H1 (cell line): ENCODE measurements at regions not wholly inside any gene's neighbourhood (a gene's known extent, or its start where the extent isn't known, plus 50 kb on each side); places are given as distances from the start of the nearest gene placed in this dataset.

Experiments
- CTCF ChIA-PET: fragments of 300-600 bp; sonication (Branson Sonifier 250); formaldehyde crosslinking; loops from one replicate; lab custom pipeline; 2021; ENCODE audit not compliant: partially characterized antibody; lab: Charles Lee
- POLR2A ChIA-PET: fragments of 300-600 bp; sonication (Branson Sonifier 250); formaldehyde crosslinking; loops from one replicate; lab custom pipeline; 2021; ENCODE audit warnings: inconsistent platforms; ENCODE audit not compliant: partially characterized antibody; lab: Charles Lee
- DNase-seq, 2 experiments: peaks; one replicate each; pipeline versions ENCODE4 v3.0.0 to v3.0.0-alpha.2; 2010 to 2022; ENCODE audit warnings: low spot score in 2 of 2, low read depth in 1 of 2, mixed read lengths in 1 of 2
- FAIRE-seq: peaks from 2 replicates; lab custom pipeline; 2011; peaks lifted over from hg19 to GRCh38; lab: Jason Lieb, UNC
- H2AFZ ChIP-seq: 2 replicates; pipeline ENCODE4 v1.8.1; 2012; ENCODE audit warnings: low read length, inconsistent platforms
- H2AK5ac ChIP-seq: 2 replicates; pipeline ENCODE4 v1.6.1; 2013; ENCODE audit warnings: low read depth, low read length
- H2BK120ac ChIP-seq: replicated peaks from 2 replicates; pipeline ENCODE3; 2013; ENCODE audit warnings: low read depth, low read length, inconsistent platforms
- H2BK12ac ChIP-seq: 2 replicates; pipeline ENCODE4 v1.6.1; 2013; ENCODE audit warnings: low read depth, low read length
- H2BK15ac ChIP-seq: 2 replicates; pipeline ENCODE4 v1.6.1; 2013; ENCODE audit warnings: low read length
- H2BK20ac ChIP-seq: 2 replicates; pipeline ENCODE4 v1.6.1; 2013; ENCODE audit warnings: low read length
- H2BK5ac ChIP-seq: 2 replicates; pipeline ENCODE4 v1.6.1; 2013; ENCODE audit warnings: low read depth, low read length
- H3K14ac ChIP-seq: 2 replicates; pipeline ENCODE4 v1.6.1; 2013; ENCODE audit warnings: inconsistent platforms; ENCODE audit not compliant: insufficient read length
- H3K18ac ChIP-seq: 2 replicates; pipeline ENCODE4 v1.6.1; 2013; ENCODE audit warnings: low read length; ENCODE audit errors: extremely low read depth
- H3K23ac ChIP-seq: 2 replicates; pipeline ENCODE4 v1.6.1; 2013; ENCODE audit warnings: inconsistent platforms; ENCODE audit not compliant: insufficient read length
- H3K23me2 ChIP-seq: 2 replicates; pipeline ENCODE4 v1.6.1; 2013; ENCODE audit warnings: low read depth, low read length
- H3K27ac ChIP-seq: 2 replicates; pipeline ENCODE4 v1.6.1; 2011; ENCODE audit warnings: low read depth, low read length, inconsistent platforms
- H3K27me3 ChIP-seq, 4 experiments: replicated peaks in 1 of 4; 1 replicate in 1 of 4; 2 replicates in 3 of 4; pipeline versions ENCODE4 v1.6.1 to v1.8.1; 2011 to 2013; ENCODE audit warnings: low read length in 3 of 4, mild to moderate bottlenecking in 3 of 4, inconsistent platforms in 2 of 4, mixed read lengths in 2 of 4, moderate library complexity in 1 of 4; ENCODE audit not compliant: control insufficient read depth in 3 of 4, insufficient read depth in 3 of 4; ENCODE audit errors: extremely low read depth in 1 of 4
- H3K36me3 ChIP-seq, 4 experiments: 2 replicates each; pipeline versions ENCODE4 v1.6.1 to v1.8.1; 2011 to 2013; ENCODE audit warnings: mild to moderate bottlenecking in 4 of 4, low read length in 3 of 4, moderate library complexity in 2 of 4, control low read depth in 1 of 4, inconsistent platforms in 1 of 4; ENCODE audit not compliant: insufficient read depth in 4 of 4, control insufficient read depth in 2 of 4
- H3K4ac ChIP-seq: replicated peaks from 2 replicates; pipeline ENCODE3; 2013; ENCODE audit warnings: low read length, low read depth, mixed read lengths, inconsistent platforms; ENCODE audit not compliant: insufficient read length
- H3K4me1 ChIP-seq, 4 experiments: replicated peaks in 1 of 4; 1 replicate in 1 of 4; 2 replicates in 3 of 4; pipeline versions ENCODE4 v1.6.1 to v1.8.1; 2011 to 2013; ENCODE audit warnings: low read length in 3 of 4, inconsistent platforms in 2 of 4, mixed read lengths in 1 of 4; ENCODE audit not compliant: insufficient read depth in 4 of 4, control insufficient read depth in 3 of 4
- H3K4me2 ChIP-seq, 2 experiments: 2 replicates each; pipeline versions ENCODE4 v1.6.1 to v1.8.1; 2011 to 2013; ENCODE audit warnings: low read depth in 2 of 2, low read length in 2 of 2, control low read depth in 1 of 2, inconsistent platforms in 1 of 2, mild to moderate bottlenecking in 1 of 2; ENCODE audit not compliant: insufficient read depth in 1 of 2
- H3K4me3 ChIP-seq, 4 experiments: fragments of 200-600, 300-600 bp in 1 of 4; sonication (generic), shearing (Covaris generic), sonication (Bioruptor Twin) in 1 of 4; 2 replicates each; pipeline versions ENCODE4 v1.5.1 to v1.8.1; 2011 to 2016; ENCODE audit warnings: low read length in 4 of 4, low read depth in 3 of 4, control low read depth in 2 of 4, inconsistent platforms in 2 of 4, mild to moderate bottlenecking in 2 of 4, mixed read lengths in 1 of 4, moderate library complexity in 1 of 4; ENCODE audit not compliant: insufficient read depth in 2 of 4; ENCODE audit errors: extremely low read depth in 1 of 4
- H3K56ac ChIP-seq: replicated peaks from 2 replicates; pipeline ENCODE3; 2013; ENCODE audit warnings: low read depth, mild to moderate bottlenecking, mixed read lengths, low read length, inconsistent platforms; ENCODE audit not compliant: insufficient read length
- H3K79me1 ChIP-seq: 2 replicates; pipeline ENCODE4 v1.6.1; 2013; ENCODE audit warnings: low read depth, low read length, control low read depth
- H3K79me2 ChIP-seq, 2 experiments: 2 replicates each; pipeline versions ENCODE4 v1.6.1 to v1.8.1; 2012 to 2013; ENCODE audit warnings: low read length in 2 of 2, mild to moderate bottlenecking in 2 of 2, inconsistent platforms in 1 of 2; ENCODE audit not compliant: insufficient read depth in 2 of 2, control insufficient read depth in 1 of 2
- H3K9ac ChIP-seq, 4 experiments: replicated peaks in 1 of 4; 1 replicate in 1 of 4; 2 replicates in 3 of 4; pipeline versions ENCODE4 v1.6.1 to v1.8.1; 2011 to 2013; ENCODE audit warnings: low read depth in 3 of 4, low read length in 3 of 4, control low read depth in 2 of 4, mild to moderate bottlenecking in 2 of 4, moderate library complexity in 2 of 4, inconsistent platforms in 1 of 4; ENCODE audit errors: extremely low read depth in 1 of 4
- H3K9me3 ChIP-seq, 2 experiments: 2 replicates each; pipeline versions ENCODE4 v1.6.1 to v1.8.1; 2012 to 2013; ENCODE audit warnings: mild to moderate bottlenecking in 2 of 2, moderate library complexity in 2 of 2, control low read depth in 1 of 2, inconsistent platforms in 1 of 2, low read depth in 1 of 2, low read length in 1 of 2, mixed read lengths in 1 of 2; ENCODE audit not compliant: insufficient read depth in 2 of 2
- H4K20me1 ChIP-seq, 2 experiments: replicated peaks in 1 of 2; 2 replicates each; pipeline versions ENCODE3 to v1.8.1; 2011 to 2013; ENCODE audit warnings: inconsistent platforms in 2 of 2, low read length in 2 of 2, mild to moderate bottlenecking in 1 of 2; ENCODE audit not compliant: insufficient read depth in 2 of 2, control insufficient read depth in 1 of 2
- H4K5ac ChIP-seq: 2 replicates; pipeline ENCODE4 v1.6.1; 2013; ENCODE audit warnings: low read length, low read depth, mixed read lengths, inconsistent platforms; ENCODE audit not compliant: insufficient read length
- H4K8ac ChIP-seq: 2 replicates; pipeline ENCODE4 v1.8.0; 2013; ENCODE audit warnings: mild to moderate bottlenecking, moderate library complexity, low read length, inconsistent platforms; ENCODE audit not compliant: insufficient read depth; ENCODE audit errors: extremely low read depth
- H4K91ac ChIP-seq: replicated peaks from 2 replicates; pipeline ENCODE3; 2013; ENCODE audit warnings: low read length, mixed read lengths, inconsistent platforms; ENCODE audit not compliant: insufficient read length
- BACH1 ChIP-seq: IDR thresholded peaks from 2 replicates; pipeline ENCODE4 v1.6.1; 2012; ENCODE audit warnings: low read length, improper control_type of control experiment
- CHD2 ChIP-seq: IDR thresholded peaks from 2 replicates; pipeline ENCODE4 v1.6.1; 2012; ENCODE audit warnings: low read length, improper control_type of control experiment
- EGR1 ChIP-seq: IDR thresholded peaks from 2 replicates; pipeline ENCODE4 v1.6.1; 2011; ENCODE audit warnings: low read depth, low read length, borderline replicate concordance
- EZH2 ChIP-seq: fragments of 200-600 bp; sonication (generic); IDR thresholded peaks from 2 replicates; pipeline ENCODE4 v1.7.1; 2012; ENCODE audit warnings: low read depth, mild to moderate bottlenecking, moderate library complexity, low read length, inconsistent platforms; ENCODE audit not compliant: severe bottlenecking
- GTF2F1 ChIP-seq: IDR thresholded peaks from 2 replicates; pipeline ENCODE4 v1.6.1; 2012; ENCODE audit warnings: low read depth, low read length, improper control_type of control experiment, borderline replicate concordance
- SP1 ChIP-seq: IDR thresholded peaks from 2 replicates; pipeline ENCODE4 v1.6.1; 2011; ENCODE audit warnings: low read depth, low read length
- TEAD4 ChIP-seq: IDR thresholded peaks from 2 replicates; pipeline ENCODE4 v1.6.1; 2012; ENCODE audit warnings: low read depth, low read length, inconsistent platforms, mixed read lengths
- WGBS, 2 experiments: shearing (Covaris generic) in 1 of 2; methylation state at CpG; one replicate each; pipeline versions ENCODE4 v1.1.6 to v1.1.7; 2013 to 2015; ENCODE audit warnings: low lambda C conversion rate in 2 of 2, mixed read lengths in 2 of 2, inconsistent platforms in 1 of 2, low coverage in 1 of 2, missing lambda C conversion rate in 1 of 2; ENCODE audit not compliant: insufficient replicate concordance in 2 of 2, insufficient coverage in 1 of 2, insufficient read length in 1 of 2; ENCODE audit errors: extremely low coverage in 1 of 2, missing lambda C conversion rate in 1 of 2; 5-methylcytosine and 5-hydroxymethylcytosine counted together
- TF ChIP-seq, protein P1 (sequence below): IDR thresholded peaks from 2 replicates; pipeline ENCODE4 v1.6.1; 2012; ENCODE audit warnings: low read length, inconsistent platforms

DNA sequence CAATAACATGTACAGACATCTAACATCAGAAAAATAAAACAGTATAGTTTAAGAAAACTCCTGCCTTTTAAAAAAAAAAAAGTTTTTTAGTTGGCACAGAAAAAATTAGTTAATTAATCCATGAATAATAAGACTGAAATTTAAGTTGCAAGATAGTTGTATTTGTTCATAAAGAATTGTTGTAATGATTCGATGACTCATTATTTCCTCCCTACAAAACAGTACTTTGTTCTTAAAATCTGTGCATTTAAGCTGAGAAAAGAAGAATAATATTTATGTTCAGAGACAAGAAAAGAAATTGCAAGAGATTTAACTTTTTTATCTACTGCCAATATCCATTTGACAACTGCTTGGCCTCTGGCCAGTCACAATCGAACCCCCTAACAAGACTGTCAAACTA lies 894.7 kb downstream of the ADGRL2 start:
- Histone ChIP-seq H3K23me2 (no peaks in the 10 kb centered on the region), H3K27me3 (peaks cover 0 to 1% (median 0%) of the 10 kb centered on the region in 4 experiments; a peak in 1 of 7 replicates), H3K9me3 (no peaks in the 10 kb centered on the region), H2BK15ac (no peak overlapping the region), H4K91ac (no peak overlapping the region), H3K14ac (no peak overlapping the region), H2BK120ac (no peak overlapping the region), H3K56ac (no peak overlapping the region), H3K4ac (no peak overlapping the region), H3K36me3 (no peaks in the 10 kb centered on the region), H3K27ac (no peak overlapping the region), H4K5ac (no peak overlapping the region), H3K4me2 (no peak overlapping the region), H3K18ac (no peak overlapping the region), H3K9ac (no peak overlapping the region), H3K79me2 (no peaks in the 10 kb centered on the region), H4K8ac (no peak overlapping the region), H3K79me1 (no peaks in the 10 kb centered on the region), H3K4me3 (no peak overlapping the region), H2BK5ac (no peak overlapping the region), H3K23ac (no peak overlapping the region), H2AFZ (no peak overlapping the region), H2AK5ac (no peak overlapping the region), H4K20me1 (peaks cover 0 to 1% of the 10 kb centered on the region in 2 experiments), H2BK12ac (no peak overlapping the region), H3K4me1 (no peaks in the 10 kb centered on the region), H2BK20ac (no peak overlapping the region)
- DNase-seq (no peak), FAIRE-seq (no peak)
- POLR2A ChIA-PET, result no interaction called here
- no peak for TF ChIP-seq CHD2
- TF ChIP-seq, protein P1, sequence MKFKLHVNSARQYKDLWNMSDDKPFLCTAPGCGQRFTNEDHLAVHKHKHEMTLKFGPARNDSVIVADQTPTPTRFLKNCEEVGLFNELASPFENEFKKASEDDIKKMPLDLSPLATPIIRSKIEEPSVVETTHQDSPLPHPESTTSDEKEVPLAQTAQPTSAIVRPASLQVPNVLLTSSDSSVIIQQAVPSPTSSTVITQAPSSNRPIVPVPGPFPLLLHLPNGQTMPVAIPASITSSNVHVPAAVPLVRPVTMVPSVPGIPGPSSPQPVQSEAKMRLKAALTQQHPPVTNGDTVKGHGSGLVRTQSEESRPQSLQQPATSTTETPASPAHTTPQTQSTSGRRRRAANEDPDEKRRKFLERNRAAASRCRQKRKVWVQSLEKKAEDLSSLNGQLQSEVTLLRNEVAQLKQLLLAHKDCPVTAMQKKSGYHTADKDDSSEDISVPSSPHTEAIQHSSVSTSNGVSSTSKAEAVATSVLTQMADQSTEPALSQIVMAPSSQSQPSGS, result no peak
- TF ChIP-seq EGR1, result no peak
- no peak for TF ChIP-seq SP1
- no peak for TF ChIP-seq GTF2F1
- no peak for TF ChIP-seq BACH1
- no peak for TF ChIP-seq TEAD4
- TF ChIP-seq EZH2, result no peak
- 94% methylated on average over 2 of the region's 2 CpGs; no CpG with 5 or more reads in 1 of the 2 experiments for WGBS, 2 experiments
- CTCF ChIA-PET, result interaction anchor here (0.7 to 0.9 kb wide), 2 partner anchors 12 to 1321 kb away, joined by 3 read pairs; no protein-coding TSS in a partner anchor
